ENCODE measurements at regions not wholly inside any gene's neighbourhood (a gene's known extent, or its start where the extent isn't known, plus 50 kb on each side); places are given as distances from the start of the nearest gene placed in this dataset.

DNA sequence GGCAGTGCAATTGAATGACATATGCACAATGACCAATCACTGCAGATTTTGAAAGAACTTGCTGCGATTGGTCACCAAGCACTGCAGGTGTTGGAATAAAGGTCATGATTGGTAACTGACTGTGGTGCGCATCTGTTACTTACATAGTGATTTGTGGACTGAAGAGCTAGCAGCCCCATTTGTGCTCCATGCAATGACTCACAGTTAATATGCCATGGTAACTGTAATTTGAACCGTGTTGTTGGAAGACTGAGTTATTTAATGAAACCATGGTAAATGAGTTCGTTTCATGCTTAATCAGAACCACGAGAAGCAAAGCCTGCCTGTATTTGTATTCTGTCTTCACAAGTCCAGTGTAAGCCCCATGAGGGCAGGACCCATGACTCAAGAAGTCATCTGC, 220.5 kb downstream of the TJP1 start:
- Histone ChIP-seq H3K4me2 (ENCODE audit: insufficient read depth, insufficient read length, low read length) (no peak overlapping the region), H4K8ac (replicated peaks; ENCODE audit: insufficient read length, low read depth, low read length) (no peak overlapping the region), H2AK5ac (ENCODE audit: insufficient read length, low read length) (no peak overlapping the region), H3K18ac (ENCODE audit: insufficient read length, low read depth, low read length) (no peak overlapping the region), H3K23ac (ENCODE audit: insufficient read length, low read depth, low read length) (no peak overlapping the region), H2BK20ac (ENCODE audit: low read depth, low read length, poor library complexity, severe bottlenecking) (no peak overlapping the region), H3K23me2 (ENCODE audit: insufficient read length, low read depth, low read length, poor library complexity, severe bottlenecking) (no peaks in the 10 kb centered on the region), H2BK120ac (ENCODE audit: low read depth, low read length, poor library complexity, severe bottlenecking) (no peak overlapping the region), H2BK5ac (ENCODE audit: insufficient read length, low read length) (no peak overlapping the region), H3K14ac (ENCODE audit: insufficient read depth, low read length) (no peak overlapping the region), H2BK15ac (ENCODE audit: low read depth, low read length) (no peak overlapping the region), H4K91ac (ENCODE audit: insufficient read length, low read depth, low read length) (no peak overlapping the region), H3K4ac (ENCODE audit: low read depth, low read length) (no peak overlapping the region), H3T11ph (ENCODE audit: low read length) (no peak overlapping the region), H3K4me1 (ENCODE audit: insufficient read depth, low read length) (no peaks in the 10 kb centered on the region), H2BK12ac (ENCODE audit: insufficient read length, low read depth, low read length) (no peak overlapping the region), H3K9me3 (ENCODE audit: control insufficient read depth, low read depth, low read length) (no peaks in the 10 kb centered on the region), H3K27ac (ENCODE audit: insufficient read length, low read depth, low read length) (no peak overlapping the region), H3K27me3 (ENCODE audit: insufficient read depth, low read length) (no peaks in the 10 kb centered on the region), H3K79me2 (ENCODE audit: insufficient read depth, low read length) (no peaks in the 10 kb centered on the region), H3K56ac (ENCODE audit: insufficient read length, low read depth, low read length) (no peak overlapping the region), H2AFZ (ENCODE audit: low read length) (no peak overlapping the region), H3K9ac (ENCODE audit: extremely low read depth, insufficient read length, low read length) (no peak overlapping the region), H4K5ac (ENCODE audit: insufficient read length, low read depth, low read length) (no peak overlapping the region), H4K20me1 (ENCODE audit: control insufficient read depth, insufficient read depth, insufficient read length) (no peaks in the 10 kb centered on the region), H3K79me1 (ENCODE audit: insufficient read depth, low read depth, low read length, poor library complexity, severe bottlenecking) (no peaks in the 10 kb centered on the region)
- TF ChIP-seq, protein P1, sequence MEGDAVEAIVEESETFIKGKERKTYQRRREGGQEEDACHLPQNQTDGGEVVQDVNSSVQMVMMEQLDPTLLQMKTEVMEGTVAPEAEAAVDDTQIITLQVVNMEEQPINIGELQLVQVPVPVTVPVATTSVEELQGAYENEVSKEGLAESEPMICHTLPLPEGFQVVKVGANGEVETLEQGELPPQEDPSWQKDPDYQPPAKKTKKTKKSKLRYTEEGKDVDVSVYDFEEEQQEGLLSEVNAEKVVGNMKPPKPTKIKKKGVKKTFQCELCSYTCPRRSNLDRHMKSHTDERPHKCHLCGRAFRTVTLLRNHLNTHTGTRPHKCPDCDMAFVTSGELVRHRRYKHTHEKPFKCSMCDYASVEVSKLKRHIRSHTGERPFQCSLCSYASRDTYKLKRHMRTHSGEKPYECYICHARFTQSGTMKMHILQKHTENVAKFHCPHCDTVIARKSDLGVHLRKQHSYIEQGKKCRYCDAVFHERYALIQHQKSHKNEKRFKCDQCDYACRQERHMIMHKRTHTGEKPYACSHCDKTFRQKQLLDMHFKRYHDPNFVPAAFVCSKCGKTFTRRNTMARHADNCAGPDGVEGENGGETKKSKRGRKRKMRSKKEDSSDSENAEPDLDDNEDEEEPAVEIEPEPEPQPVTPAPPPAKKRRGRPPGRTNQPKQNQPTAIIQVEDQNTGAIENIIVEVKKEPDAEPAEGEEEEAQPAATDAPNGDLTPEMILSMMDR (conservative IDR thresholded peaks at IDR 0.05): no peak
- Mint-ChIP-seq H3K27me3 (ENCODE audit: low read depth) (no peaks in the 10 kb centered on the region; the same call in 1 of the 2 replicates), H3K4me1 (no peaks in the 10 kb centered on the region), H3K4me3 (no peak overlapping the region), H3K9me3 (no peaks in the 10 kb centered on the region), H3K36me3 (ENCODE audit: insufficient read depth in 1 of 3, low read depth in 3 of 3) (no peaks in the 10 kb centered on the region), H3K27ac (no peak overlapping the region)
- no peak for DNase-seq
- no CpG with 5 or more reads among the region's 5 CpGs for WGBS (ENCODE audit: extremely low coverage, insufficient read length, low lambda C conversion rate)

Data from H9 (cell line).